K562 (cell line): ENCODE measurements at regions not wholly inside any gene's neighbourhood (a gene's known extent, or its start where the extent isn't known, plus 50 kb on each side); places are given as distances from the start of the nearest gene placed in this dataset.

Experiments
- CREBBP ChIP-seq: IDR thresholded peaks from one replicate; pipeline ENCODE4 v1.6.1; 2012; ENCODE audit warnings: low read depth, mild to moderate bottlenecking, control low read depth, inconsistent platforms, low read length
- HDAC6 ChIP-seq: IDR thresholded peaks from 2 replicates; pipeline ENCODE4 v1.6.1; 2012; ENCODE audit warnings: low read depth, mild to moderate bottlenecking, control low read depth, inconsistent platforms, low read length, moderate library complexity
- NCOA4 ChIP-seq: fragments of 450-650 bp; IDR thresholded peaks from 2 replicates; pipeline ENCODE4 v1.6.1; 2018; ENCODE audit warnings: mild to moderate bottlenecking; ENCODE audit not compliant: partially characterized antibody
- POLR2A ChIP-seq: fragments of 450-650 bp; conservative IDR thresholded peaks from 2 replicates; pipeline ENCODE4 v1.6.1; 2016
- POLR3A ChIP-seq: IDR thresholded peaks from 2 replicates; pipeline ENCODE4 v1.6.1; 2011; ENCODE audit warnings: borderline replicate concordance, mild to moderate bottlenecking, moderate library complexity; ENCODE audit not compliant: insufficient read length, insufficient read depth; ENCODE audit errors: extremely low read depth
- SIN3A ChIP-seq, 2 experiments: fragments of 150-350 bp in 1 of 2; IDR thresholded peaks; 2 replicates each; pipeline ENCODE4 v1.6.1; 2011 to 2016; ENCODE audit warnings: borderline replicate concordance in 2 of 2, low read depth in 2 of 2, low read length in 2 of 2, mild to moderate bottlenecking in 2 of 2, moderate library complexity in 2 of 2; ENCODE audit not compliant: control insufficient read depth in 1 of 2
- TAF1 ChIP-seq: IDR thresholded peaks from 2 replicates; pipeline ENCODE4 v1.6.1; 2011; ENCODE audit warnings: mild to moderate bottlenecking, low read length, moderate library complexity; ENCODE audit not compliant: insufficient read depth, control insufficient read depth, severe bottlenecking; ENCODE audit errors: extremely low read depth
- ZNF184 ChIP-seq: sonication (generic); formaldehyde crosslinking; IDR thresholded peaks from 2 replicates; pipeline ENCODE4 v1.5.0; 2020; ENCODE audit warnings: missing genetic modification reagents
- TF ChIP-seq, protein P1 (sequence below), 2 experiments: fragments of 450-650 bp in 1 of 2; sonication (generic) in 1 of 2; formaldehyde crosslinking in 1 of 2; IDR thresholded peaks; 2 replicates each; pipeline versions ENCODE4 v1.7.1 to v1.9.0; 2016 to 2022; ENCODE audit warnings: inconsistent platforms in 1 of 2, mild to moderate bottlenecking in 1 of 2, missing genetic modification reagents in 1 of 2
- TF ChIP-seq, protein P2 (sequence below), 3 experiments: IDR thresholded peaks in 2 of 3; conservative IDR thresholded peaks in 1 of 3; 2 replicates each; pipeline ENCODE4 v1.5.1; 2011 to 2012; ENCODE audit warnings: low read length in 3 of 3, mild to moderate bottlenecking in 3 of 3, control low read depth in 2 of 3, improper control_type of control experiment in 1 of 3, inconsistent platforms in 1 of 3, low read depth in 1 of 3, mixed read lengths in 1 of 3, moderate library complexity in 1 of 3; ENCODE audit not compliant: insufficient read depth in 2 of 3
- TF ChIP-seq, protein P3 (sequence below): fragments of 450-650 bp; formaldehyde crosslinking; IDR thresholded peaks from 2 replicates; pipeline ENCODE4 v1.4.0; 2020; ENCODE audit warnings: mild to moderate bottlenecking, moderate library complexity
- TF ChIP-seq, protein P4 (sequence below): fragments of 450-650 bp; conservative IDR thresholded peaks from 2 replicates; pipeline ENCODE4 v1.6.1; 2016; ENCODE audit warnings: missing genetic modification characterization, low read depth, mild to moderate bottlenecking, missing compliant biosample characterization, moderate library complexity
- TF ChIP-seq, protein P5 (sequence below): sonication (generic); formaldehyde crosslinking; IDR thresholded peaks from 2 replicates; pipeline ENCODE4 v1.8.1; 2023; ENCODE audit warnings: missing genetic modification reagents, mild to moderate bottlenecking, borderline replicate concordance

DNA sequence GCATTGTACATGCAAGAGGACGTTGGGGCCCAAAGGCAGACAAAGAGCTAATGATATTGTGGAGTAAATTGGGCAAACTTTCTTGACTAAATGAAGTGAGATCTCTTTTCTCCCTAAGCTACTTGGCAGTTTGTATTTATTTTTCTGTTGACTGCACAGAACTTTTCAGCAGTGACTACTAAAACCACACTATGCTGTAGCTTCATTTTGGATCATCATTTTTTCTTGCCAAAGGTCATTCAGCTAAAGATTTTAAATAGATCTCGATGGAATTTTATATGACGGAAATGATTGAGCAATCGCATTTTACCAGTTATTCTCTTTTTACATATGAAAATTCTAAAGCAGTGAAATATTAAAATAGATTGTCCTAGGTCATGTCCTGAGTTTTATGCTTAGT lies 286.1 kb upstream of the ACTBL2 start:
- TF ChIP-seq POLR2A (no peak), CREBBP (no peak), POLR3A (no peak), SIN3A (IDR thresholded peaks at IDR 0.05; ENCODE audit: borderline replicate concordance in 2 of 2, control insufficient read depth in 1 of 2, low read depth in 2 of 2, low read length in 2 of 2) (no peak), ZNF184 (no peak), TAF1 (no peak), HDAC6 (no peak), NCOA4 (no peak)
- TF ChIP-seq, protein P1, sequence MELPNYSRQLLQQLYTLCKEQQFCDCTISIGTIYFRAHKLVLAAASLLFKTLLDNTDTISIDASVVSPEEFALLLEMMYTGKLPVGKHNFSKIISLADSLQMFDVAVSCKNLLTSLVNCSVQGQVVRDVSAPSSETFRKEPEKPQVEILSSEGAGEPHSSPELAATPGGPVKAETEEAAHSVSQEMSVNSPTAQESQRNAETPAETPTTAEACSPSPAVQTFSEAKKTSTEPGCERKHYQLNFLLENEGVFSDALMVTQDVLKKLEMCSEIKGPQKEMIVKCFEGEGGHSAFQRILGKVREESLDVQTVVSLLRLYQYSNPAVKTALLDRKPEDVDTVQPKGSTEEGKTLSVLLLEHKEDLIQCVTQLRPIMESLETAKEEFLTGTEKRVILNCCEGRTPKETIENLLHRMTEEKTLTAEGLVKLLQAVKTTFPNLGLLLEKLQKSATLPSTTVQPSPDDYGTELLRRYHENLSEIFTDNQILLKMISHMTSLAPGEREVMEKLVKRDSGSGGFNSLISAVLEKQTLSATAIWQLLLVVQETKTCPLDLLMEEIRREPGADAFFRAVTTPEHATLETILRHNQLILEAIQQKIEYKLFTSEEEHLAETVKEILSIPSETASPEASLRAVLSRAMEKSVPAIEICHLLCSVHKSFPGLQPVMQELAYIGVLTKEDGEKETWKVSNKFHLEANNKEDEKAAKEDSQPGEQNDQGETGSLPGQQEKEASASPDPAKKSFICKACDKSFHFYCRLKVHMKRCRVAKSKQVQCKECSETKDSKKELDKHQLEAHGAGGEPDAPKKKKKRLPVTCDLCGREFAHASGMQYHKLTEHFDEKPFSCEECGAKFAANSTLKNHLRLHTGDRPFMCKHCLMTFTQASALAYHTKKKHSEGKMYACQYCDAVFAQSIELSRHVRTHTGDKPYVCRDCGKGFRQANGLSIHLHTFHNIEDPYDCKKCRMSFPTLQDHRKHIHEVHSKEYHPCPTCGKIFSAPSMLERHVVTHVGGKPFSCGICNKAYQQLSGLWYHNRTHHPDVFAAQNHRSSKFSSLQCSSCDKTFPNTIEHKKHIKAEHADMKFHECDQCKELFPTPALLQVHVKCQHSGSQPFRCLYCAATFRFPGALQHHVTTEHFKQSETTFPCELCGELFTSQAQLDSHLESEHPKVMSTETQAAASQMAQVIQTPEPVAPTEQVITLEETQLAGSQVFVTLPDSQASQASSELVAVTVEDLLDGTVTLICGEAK (IDR thresholded peaks at IDR 0.05), result no peak
- TF ChIP-seq, protein P1 (CRISPR knock-in tag; IDR thresholded peaks at IDR 0.05), result no peak
- TF ChIP-seq, protein P2, sequence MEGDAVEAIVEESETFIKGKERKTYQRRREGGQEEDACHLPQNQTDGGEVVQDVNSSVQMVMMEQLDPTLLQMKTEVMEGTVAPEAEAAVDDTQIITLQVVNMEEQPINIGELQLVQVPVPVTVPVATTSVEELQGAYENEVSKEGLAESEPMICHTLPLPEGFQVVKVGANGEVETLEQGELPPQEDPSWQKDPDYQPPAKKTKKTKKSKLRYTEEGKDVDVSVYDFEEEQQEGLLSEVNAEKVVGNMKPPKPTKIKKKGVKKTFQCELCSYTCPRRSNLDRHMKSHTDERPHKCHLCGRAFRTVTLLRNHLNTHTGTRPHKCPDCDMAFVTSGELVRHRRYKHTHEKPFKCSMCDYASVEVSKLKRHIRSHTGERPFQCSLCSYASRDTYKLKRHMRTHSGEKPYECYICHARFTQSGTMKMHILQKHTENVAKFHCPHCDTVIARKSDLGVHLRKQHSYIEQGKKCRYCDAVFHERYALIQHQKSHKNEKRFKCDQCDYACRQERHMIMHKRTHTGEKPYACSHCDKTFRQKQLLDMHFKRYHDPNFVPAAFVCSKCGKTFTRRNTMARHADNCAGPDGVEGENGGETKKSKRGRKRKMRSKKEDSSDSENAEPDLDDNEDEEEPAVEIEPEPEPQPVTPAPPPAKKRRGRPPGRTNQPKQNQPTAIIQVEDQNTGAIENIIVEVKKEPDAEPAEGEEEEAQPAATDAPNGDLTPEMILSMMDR (IDR thresholded peaks at IDR 0.05 in 2 of 3, conservative IDR thresholded peaks at IDR 0.05 in 1 of 3; ENCODE audit: insufficient read depth in 2 of 3, low read depth in 1 of 3, low read length in 3 of 3), result no peak
- TF ChIP-seq, protein P3, sequence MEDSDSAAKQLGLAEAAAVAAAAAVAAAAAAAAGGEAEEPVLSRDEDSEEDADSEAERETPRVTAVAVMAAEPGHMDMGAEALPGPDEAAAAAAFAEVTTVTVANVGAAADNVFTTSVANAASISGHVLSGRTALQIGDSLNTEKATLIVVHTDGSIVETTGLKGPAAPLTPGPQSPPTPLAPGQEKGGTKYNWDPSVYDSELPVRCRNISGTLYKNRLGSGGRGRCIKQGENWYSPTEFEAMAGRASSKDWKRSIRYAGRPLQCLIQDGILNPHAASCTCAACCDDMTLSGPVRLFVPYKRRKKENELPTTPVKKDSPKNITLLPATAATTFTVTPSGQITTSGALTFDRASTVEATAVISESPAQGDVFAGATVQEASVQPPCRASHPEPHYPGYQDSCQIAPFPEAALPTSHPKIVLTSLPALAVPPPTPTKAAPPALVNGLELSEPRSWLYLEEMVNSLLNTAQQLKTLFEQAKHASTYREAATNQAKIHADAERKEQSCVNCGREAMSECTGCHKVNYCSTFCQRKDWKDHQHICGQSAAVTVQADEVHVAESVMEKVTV (CRISPR knock-in tag), result no peak
- TF ChIP-seq, protein P4, sequence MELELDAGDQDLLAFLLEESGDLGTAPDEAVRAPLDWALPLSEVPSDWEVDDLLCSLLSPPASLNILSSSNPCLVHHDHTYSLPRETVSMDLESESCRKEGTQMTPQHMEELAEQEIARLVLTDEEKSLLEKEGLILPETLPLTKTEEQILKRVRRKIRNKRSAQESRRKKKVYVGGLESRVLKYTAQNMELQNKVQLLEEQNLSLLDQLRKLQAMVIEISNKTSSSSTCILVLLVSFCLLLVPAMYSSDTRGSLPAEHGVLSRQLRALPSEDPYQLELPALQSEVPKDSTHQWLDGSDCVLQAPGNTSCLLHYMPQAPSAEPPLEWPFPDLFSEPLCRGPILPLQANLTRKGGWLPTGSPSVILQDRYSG (tag), result no peak
- TF ChIP-seq, protein P5, sequence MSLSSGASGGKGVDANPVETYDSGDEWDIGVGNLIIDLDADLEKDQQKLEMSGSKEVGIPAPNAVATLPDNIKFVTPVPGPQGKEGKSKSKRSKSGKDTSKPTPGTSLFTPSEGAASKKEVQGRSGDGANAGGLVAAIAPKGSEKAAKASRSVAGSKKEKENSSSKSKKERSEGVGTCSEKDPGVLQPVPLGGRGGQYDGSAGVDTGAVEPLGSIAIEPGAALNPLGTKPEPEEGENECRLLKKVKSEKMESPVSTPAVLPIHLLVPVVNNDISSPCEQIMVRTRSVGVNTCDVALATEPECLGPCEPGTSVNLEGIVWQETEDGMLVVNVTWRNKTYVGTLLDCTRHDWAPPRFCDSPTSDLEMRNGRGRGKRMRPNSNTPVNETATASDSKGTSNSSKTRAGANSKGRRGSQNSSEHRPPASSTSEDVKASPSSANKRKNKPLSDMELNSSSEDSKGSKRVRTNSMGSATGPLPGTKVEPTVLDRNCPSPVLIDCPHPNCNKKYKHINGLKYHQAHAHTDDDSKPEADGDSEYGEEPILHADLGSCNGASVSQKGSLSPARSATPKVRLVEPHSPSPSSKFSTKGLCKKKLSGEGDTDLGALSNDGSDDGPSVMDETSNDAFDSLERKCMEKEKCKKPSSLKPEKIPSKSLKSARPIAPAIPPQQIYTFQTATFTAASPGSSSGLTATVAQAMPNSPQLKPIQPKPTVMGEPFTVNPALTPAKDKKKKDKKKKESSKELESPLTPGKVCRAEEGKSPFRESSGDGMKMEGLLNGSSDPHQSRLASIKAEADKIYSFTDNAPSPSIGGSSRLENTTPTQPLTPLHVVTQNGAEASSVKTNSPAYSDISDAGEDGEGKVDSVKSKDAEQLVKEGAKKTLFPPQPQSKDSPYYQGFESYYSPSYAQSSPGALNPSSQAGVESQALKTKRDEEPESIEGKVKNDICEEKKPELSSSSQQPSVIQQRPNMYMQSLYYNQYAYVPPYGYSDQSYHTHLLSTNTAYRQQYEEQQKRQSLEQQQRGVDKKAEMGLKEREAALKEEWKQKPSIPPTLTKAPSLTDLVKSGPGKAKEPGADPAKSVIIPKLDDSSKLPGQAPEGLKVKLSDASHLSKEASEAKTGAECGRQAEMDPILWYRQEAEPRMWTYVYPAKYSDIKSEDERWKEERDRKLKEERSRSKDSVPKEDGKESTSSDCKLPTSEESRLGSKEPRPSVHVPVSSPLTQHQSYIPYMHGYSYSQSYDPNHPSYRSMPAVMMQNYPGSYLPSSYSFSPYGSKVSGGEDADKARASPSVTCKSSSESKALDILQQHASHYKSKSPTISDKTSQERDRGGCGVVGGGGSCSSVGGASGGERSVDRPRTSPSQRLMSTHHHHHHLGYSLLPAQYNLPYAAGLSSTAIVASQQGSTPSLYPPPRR (CRISPR knock-in tag), result no peak
